SK-N-SH (cell line): ENCODE measurements at regions not wholly inside any gene's neighbourhood (a gene's known extent, or its start where the extent isn't known, plus 50 kb on each side); places are given as distances from the start of the nearest gene placed in this dataset.

ENCODE experiments used
- CTCF ChIA-PET: fragments of 300-600, 350-600 bp; formaldehyde crosslinking; extraction: SDS; loops from one replicate; lab custom pipeline; 2021; lab: Yijun Ruan, JAX
- POLR2A ChIA-PET: fragments of 350-600 bp; sonication (Branson Sonifier 250); formaldehyde crosslinking; extraction: SDS; loops from one replicate; lab custom pipeline; 2020; ENCODE audit warnings: antibody characterized with exemption, inconsistent platforms; lab: Yijun Ruan, JAX
- DNase-seq: peaks from one replicate; pipeline ENCODE4 v3.0.0; 2012
- H2AFZ ChIP-seq: fragments of 200-600 bp; sonication (generic); 2 replicates; pipeline ENCODE4 v1.8.1; 2016; ENCODE audit warnings: antibody characterized with exemption, mild to moderate bottlenecking, low read depth
- H3F3A ChIP-seq: fragments of 200-600 bp; sonication (generic); replicated peaks from 2 replicates; pipeline ENCODE3; 2016; ENCODE audit warnings: antibody characterized with exemption, mild to moderate bottlenecking; ENCODE audit not compliant: insufficient read depth
- H3K27ac ChIP-seq, 2 experiments: fragments of 200-500 bp in 1 of 2; fragments of 200-600 bp in 1 of 2; sonication (Bioruptor generic) in 1 of 2; sonication (generic), shearing (Covaris generic) in 1 of 2; 2 replicates each; pipeline versions ENCODE4 v1.5.1 to v1.6.1; 2014 to 2016; ENCODE audit warnings: low read depth in 2 of 2, inconsistent platforms in 1 of 2, low read length in 1 of 2, mild to moderate bottlenecking in 1 of 2, mixed read lengths in 1 of 2
- H3K27me3 ChIP-seq: fragments of 200-600 bp; sonication (generic), shearing (Covaris generic); 2 replicates; pipeline ENCODE4 v1.6.1; 2016; ENCODE audit warnings: mixed run types; ENCODE audit not compliant: insufficient read depth
- H3K36me3 ChIP-seq, 2 experiments: fragments of 200-500 bp in 1 of 2; fragments of 200-600 bp in 1 of 2; sonication (Bioruptor generic) in 1 of 2; sonication (generic) in 1 of 2; replicated peaks in 1 of 2; 2 replicates each; pipeline versions ENCODE3 to v1.5.1; 2014 to 2016; ENCODE audit warnings: low read length in 1 of 2, mild to moderate bottlenecking in 1 of 2; ENCODE audit not compliant: insufficient read depth in 2 of 2, control insufficient read depth in 1 of 2
- H3K4me1 ChIP-seq, 2 experiments: fragments of 200-500 bp in 1 of 2; fragments of 200-600 bp in 1 of 2; sonication (Bioruptor generic) in 1 of 2; sonication (generic), shearing (Covaris generic) in 1 of 2; 2 replicates each; pipeline versions ENCODE4 v1.5.1 to v1.6.1; 2014 to 2016; ENCODE audit warnings: low read depth in 1 of 2, low read length in 1 of 2, mixed run types in 1 of 2; ENCODE audit not compliant: insufficient read depth in 2 of 2, control insufficient read depth in 1 of 2
- H3K4me2 ChIP-seq: fragments of 200-600 bp; sonication (generic), shearing (Covaris generic); 2 replicates; pipeline ENCODE4 v1.6.1; 2017; ENCODE audit warnings: mixed run types
- H3K4me3 ChIP-seq, 2 experiments: fragments of 200-500 bp in 1 of 2; fragments of 200-600 bp in 1 of 2; sonication (Bioruptor generic) in 1 of 2; sonication (generic), shearing (Covaris generic) in 1 of 2; 2 replicates each; pipeline versions ENCODE4 v1.5.1 to v1.8.1; 2014 to 2016; ENCODE audit warnings: low read depth in 2 of 2, inconsistent platforms in 1 of 2, low read length in 1 of 2, mild to moderate bottlenecking in 1 of 2, mixed read lengths in 1 of 2, moderate library complexity in 1 of 2
- H3K79me2 ChIP-seq: fragments of 200-600 bp; sonication (generic); 2 replicates; pipeline ENCODE4 v1.8.1; 2017; ENCODE audit warnings: mild to moderate bottlenecking; ENCODE audit not compliant: insufficient read depth
- H3K9ac ChIP-seq: fragments of 200-600 bp; sonication (generic); 2 replicates; pipeline ENCODE4 v1.6.1; 2017; ENCODE audit warnings: mixed run types
- H3K9me2 ChIP-seq: fragments of 200-600 bp; sonication (generic); 2 replicates; pipeline ENCODE4 v1.6.1; 2017; ENCODE audit warnings: mixed run types
- H3K9me3 ChIP-seq: fragments of 200-600 bp; sonication (generic); 2 replicates; pipeline ENCODE4 v1.6.1; 2017; ENCODE audit warnings: mixed run types, mild to moderate bottlenecking, moderate library complexity
- H4K20me1 ChIP-seq: fragments of 200-600 bp; sonication (generic); 2 replicates; pipeline ENCODE4 v1.6.1; 2017; ENCODE audit warnings: mild to moderate bottlenecking, mixed run types; ENCODE audit not compliant: insufficient read depth
- CHD2 ChIP-seq: fragments of 150-350 bp; IDR thresholded peaks from 2 replicates; pipeline ENCODE4 v1.6.1; 2018; ENCODE audit warnings: low read length; ENCODE audit not compliant: partially characterized antibody
- FOXM1 ChIP-seq: IDR thresholded peaks from 2 replicates; pipeline ENCODE4 v1.4.0; 2012; ENCODE audit warnings: low read depth, mild to moderate bottlenecking
- GABPA ChIP-seq: IDR thresholded peaks from 2 replicates; pipeline ENCODE4 v1.4.0; 2012; ENCODE audit warnings: low read depth, mild to moderate bottlenecking
- GATA2 ChIP-seq: sonication (generic); formaldehyde crosslinking; IDR thresholded peaks from 2 replicates; pipeline ENCODE4 v1.5.0; 2020; ENCODE audit warnings: mild to moderate bottlenecking, missing genetic modification reagents
- JUND ChIP-seq: IDR thresholded peaks from 2 replicates; pipeline ENCODE4 v1.4.0; 2012
- MAX ChIP-seq: IDR thresholded peaks from 2 replicates; pipeline ENCODE4 v1.4.0; 2012; ENCODE audit warnings: low read depth
- MEF2A ChIP-seq: IDR thresholded peaks from 2 replicates; pipeline ENCODE4 v1.4.0; 2012; ENCODE audit warnings: low read depth, borderline replicate concordance
- MXI1 ChIP-seq: IDR thresholded peaks from 2 replicates; pipeline ENCODE4 v1.6.1; 2012; ENCODE audit warnings: mild to moderate bottlenecking, low read depth, low read length, improper control_type of control experiment
- NFIC ChIP-seq: IDR thresholded peaks from 2 replicates; pipeline ENCODE4 v1.4.0; 2012; ENCODE audit warnings: borderline replicate concordance
- POLR2AphosphoS5 ChIP-seq: IDR thresholded peaks from 2 replicates; pipeline ENCODE4 v1.6.1; 2012; ENCODE audit warnings: low read depth, low read length
- RCOR1 ChIP-seq: fragments of 150-350 bp; IDR thresholded peaks from 2 replicates; pipeline ENCODE4 v1.6.1; 2017; ENCODE audit warnings: antibody characterized with exemption, low read length
- REST ChIP-seq: IDR thresholded peaks from 2 replicates; pipeline ENCODE4 v1.6.1; 2012; ENCODE audit warnings: mild to moderate bottlenecking, low read depth, low read length, moderate library complexity
- SIN3A ChIP-seq: IDR thresholded peaks from 2 replicates; pipeline ENCODE4 v1.6.1; 2012; ENCODE audit warnings: low read depth, mild to moderate bottlenecking, low read length, moderate library complexity, borderline replicate concordance
- TEAD4 ChIP-seq: IDR thresholded peaks from 2 replicates; pipeline ENCODE4 v1.4.0; 2012; ENCODE audit warnings: mild to moderate bottlenecking, borderline replicate concordance; ENCODE audit not compliant: insufficient read depth
- YY1 ChIP-seq: IDR thresholded peaks from 2 replicates; pipeline ENCODE4 v1.4.0; 2012; ENCODE audit warnings: low read depth, mild to moderate bottlenecking
- ZBTB33 ChIP-seq: IDR thresholded peaks from 2 replicates; pipeline ENCODE4 v1.4.0; 2012; ENCODE audit warnings: low read depth, borderline replicate concordance
- WGBS: methylation state at CpG from one replicate; pipeline ENCODE4 v1.1.6; 2017; ENCODE audit warnings: low lambda C conversion rate; 5-methylcytosine and 5-hydroxymethylcytosine counted together

- Histone ChIP-seq H3K79me2 (no peaks in the 10 kb centered on the region), H3F3A (peaks cover 4% of the 10 kb centered on the region), H4K20me1 (no peaks in the 10 kb centered on the region), H3K9me2 (no peaks in the 10 kb centered on the region), H2AFZ (0 out of 2 replicates have a peak overlapping the region, but pooled peaks have one; percentile 29), H3K9me3 (no peaks in the 10 kb centered on the region), H3K4me1 (no peaks in the 10 kb centered on the region), H3K27me3 (no peaks in the 10 kb centered on the region), H3K36me3 (no peaks in the 10 kb centered on the region), H3K9ac (no peak overlapping the region), H3K27ac (no peak overlapping the region), H3K4me2 (no peak overlapping the region), H3K4me3 (no peak overlapping the region)
- CTCF ChIA-PET = no interaction called here
- POLR2A ChIA-PET = no interaction called here
- WGBS = 41% methylated on average over 4 of the region's 4 CpGs
- no peak for DNase-seq
- TF ChIP-seq RCOR1 = no peak
- no peak for TF ChIP-seq MXI1
- TF ChIP-seq GABPA = no peak
- no peak for TF ChIP-seq SIN3A
- TF ChIP-seq TEAD4 = no peak
- no peak for TF ChIP-seq POLR2AphosphoS5
- no peak for TF ChIP-seq ZBTB33
- TF ChIP-seq GATA2 (CRISPR knock-in tag) = no peak
- TF ChIP-seq FOXM1 = no peak
- TF ChIP-seq YY1 = no peak
- no peak for TF ChIP-seq MEF2A
- no peak for TF ChIP-seq CHD2
- no peak for TF ChIP-seq JUND
- TF ChIP-seq MAX = no peak
- no peak for TF ChIP-seq REST
- no peak for TF ChIP-seq NFIC
Observed at GRCh38 chr6:67141005-67141404, 1434.0 kb upstream of the EYS start.
